IgD-negative memory B cell (primary cell): ENCODE measurements at regions not wholly inside any gene's neighbourhood (a gene's known extent, or its start where the extent isn't known, plus 50 kb on each side); places are given as distances from the start of the nearest gene placed in this dataset.
"Not testable (repeated sequence)": the region's sequence is repeated elsewhere in the genome, so short reads cannot be mapped to it uniquely, and the experiment has no call there.

Experiments used
- H3K27ac Mint-ChIP-seq, 3 donors: one replicate each; pipeline ENCODE4 v1.8.0; 2020 to 2022; ENCODE audit warnings: mild to moderate bottlenecking in 3 of 3, mixed read lengths in 3 of 3, moderate library complexity in 1 of 3
- H3K27me3 Mint-ChIP-seq: one replicate; pipeline ENCODE4 v1.8.0; 2021; ENCODE audit warnings: mixed read lengths
- H3K36me3 Mint-ChIP-seq: one replicate; pipeline ENCODE4 v1.8.0; 2020; ENCODE audit warnings: mild to moderate bottlenecking, mixed read lengths
- H3K4me1 Mint-ChIP-seq, 3 donors: one replicate each; pipeline ENCODE4 v1.8.0; 2020 to 2022; ENCODE audit warnings: mixed read lengths in 3 of 3, mild to moderate bottlenecking in 1 of 3
- H3K4me3 Mint-ChIP-seq, 4 donors: one replicate each; pipeline ENCODE4 v1.8.0; 2020 to 2022; ENCODE audit warnings: mild to moderate bottlenecking in 4 of 4, mixed read lengths in 4 of 4, moderate library complexity in 3 of 4
- H3K9me3 Mint-ChIP-seq, 3 donors: one replicate each; pipeline ENCODE4 v1.8.0; 2020 to 2021; ENCODE audit warnings: mixed read lengths in 3 of 3, mild to moderate bottlenecking in 1 of 3

- Mint-ChIP-seq H3K27ac (no peak overlapping the region), H3K4me3 (no peak overlapping the region), H3K9me3 (no peaks in the 10 kb centered on the region), H3K36me3 (no peaks in the 10 kb centered on the region), H3K4me1 (peaks cover under 1 to 4% (median 1%) of the 10 kb centered on the region in 3 donors), H3K27me3 (peaks cover 9% of the 10 kb centered on the region)
Measured at GRCh38 chr22:23509571-23510302, 70.4 kb downstream of the IGLL1 start.

DNA sequence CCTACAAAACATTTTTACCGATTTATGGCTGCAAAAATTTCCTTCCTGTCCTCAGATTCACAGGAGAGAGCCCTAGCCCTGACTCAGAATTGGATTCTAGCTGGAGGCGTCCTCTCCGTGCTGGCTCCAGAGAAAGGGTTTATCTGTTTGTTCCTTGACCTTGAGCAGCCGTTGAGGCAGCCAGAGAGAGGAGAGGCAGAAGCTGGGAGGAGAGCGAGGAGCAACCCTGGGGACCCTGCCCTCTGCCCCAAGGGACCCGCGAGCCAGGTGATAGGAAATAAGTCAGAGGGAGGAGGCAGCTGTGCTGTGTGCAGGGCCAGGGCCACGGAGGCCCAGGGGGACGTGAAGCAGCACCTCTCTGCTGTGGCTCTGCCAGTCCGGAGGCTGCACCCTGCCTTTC is 75.6 kb downstream of the IGLL1 start:
- Mint-ChIP-seq H3K27me3 (peaks cover 13% of the 10 kb centered on the region), H3K4me1 (peaks cover 10 to 18% (median 15%) of the 10 kb centered on the region in 3 donors), H3K9me3 (no peaks in the 10 kb centered on the region), H3K27ac (no peak overlapping the region), H3K36me3 (no peaks in the 10 kb centered on the region), H3K4me3 (peak overlapping the region in 2 of 4 donors; percentile 51 to 72)

DNA sequence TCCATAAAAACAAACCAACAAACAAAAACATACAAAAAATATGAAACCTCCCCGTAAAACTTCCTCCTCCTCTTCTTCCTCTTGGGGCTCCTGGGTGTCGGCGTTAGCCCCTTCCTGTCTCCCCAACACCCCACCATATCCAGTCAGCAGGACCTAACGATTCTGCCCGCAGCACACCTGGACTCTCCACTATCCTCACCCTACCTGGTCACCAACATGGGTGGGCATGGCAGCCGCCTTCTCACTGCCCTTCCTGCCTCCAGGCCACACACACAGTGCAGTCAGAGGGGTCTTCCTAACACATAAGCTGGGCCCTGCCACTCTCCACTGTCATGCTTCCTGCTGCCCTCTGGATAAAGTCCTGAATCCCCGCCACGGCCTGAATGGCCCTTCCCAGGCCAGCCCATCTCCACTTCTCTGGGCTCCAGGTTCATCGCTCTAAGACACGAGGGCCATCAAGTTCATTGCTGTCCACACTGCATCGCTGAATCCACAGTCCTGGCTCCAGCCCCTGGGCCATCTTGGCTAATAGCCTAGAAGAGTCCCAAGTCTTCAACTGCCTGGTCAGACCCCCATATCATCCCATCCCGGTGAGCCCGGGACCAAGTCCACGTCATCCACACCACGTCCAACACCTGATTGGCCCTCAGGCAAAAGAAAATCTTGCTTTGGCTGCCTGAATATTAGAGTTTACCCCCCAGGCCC is 76.2 kb downstream of the IGLL1 start:
- Mint-ChIP-seq H3K4me3 (peak overlapping the region in 2 of 4 donors; percentile 72), H3K27ac (no peak overlapping the region)

GRCh38 chr22:23503142-23503541 is 76.9 kb downstream of the IGLL1 start:
- Mint-ChIP-seq H3K4me3 (peak overlapping the region in 1 of 4 donors; percentile 72), H3K36me3 (no peaks in the 10 kb centered on the region), H3K9me3 (no peaks in the 10 kb centered on the region), H3K4me1 (peaks cover 10 to 18% (median 15%) of the 10 kb centered on the region in 3 donors), H3K27ac (no peak overlapping the region), H3K27me3 (peaks cover 17% of the 10 kb centered on the region)

More for the DNA sequence above, 76.2 kb downstream of the IGLL1 start:
- Mint-ChIP-seq H3K36me3 (no peaks in the 10 kb centered on the region), H3K4me1 (peaks cover 10 to 18% (median 15%) of the 10 kb centered on the region in 3 donors), H3K27me3 (peaks cover 13% of the 10 kb centered on the region), H3K9me3 (no peaks in the 10 kb centered on the region)

- H3K36me3 Mint-ChIP-seq, result no peaks in the 10 kb centered on the region
- no peak overlapping the region for H3K27ac Mint-ChIP-seq
- H3K4me3 Mint-ChIP-seq, result no peak overlapping the region
- H3K4me1 Mint-ChIP-seq, result peaks cover 10 to 18% (median 15%) of the 10 kb centered on the region in 3 donors
- H3K27me3 Mint-ChIP-seq, result peaks cover 23% of the 10 kb centered on the region
- no peaks in the 10 kb centered on the region for H3K9me3 Mint-ChIP-seq
Measured at GRCh38 chr22:23501708-23502107, 78.4 kb downstream of the IGLL1 start.

- Mint-ChIP-seq H3K36me3 (no peaks in the 10 kb centered on the region), H3K9me3 (no peaks in the 10 kb centered on the region), H3K4me1 (peaks cover 10 to 18% (median 15%) of the 10 kb centered on the region in 3 donors), H3K27me3 (peaks cover 26% of the 10 kb centered on the region), H3K4me3 (peak overlapping the region in 1 of 4 donors; percentile 56), H3K27ac (no peak overlapping the region)
Measured at GRCh38 chr22:23501261-23501619, 78.8 kb downstream of the IGLL1 start.

DNA sequence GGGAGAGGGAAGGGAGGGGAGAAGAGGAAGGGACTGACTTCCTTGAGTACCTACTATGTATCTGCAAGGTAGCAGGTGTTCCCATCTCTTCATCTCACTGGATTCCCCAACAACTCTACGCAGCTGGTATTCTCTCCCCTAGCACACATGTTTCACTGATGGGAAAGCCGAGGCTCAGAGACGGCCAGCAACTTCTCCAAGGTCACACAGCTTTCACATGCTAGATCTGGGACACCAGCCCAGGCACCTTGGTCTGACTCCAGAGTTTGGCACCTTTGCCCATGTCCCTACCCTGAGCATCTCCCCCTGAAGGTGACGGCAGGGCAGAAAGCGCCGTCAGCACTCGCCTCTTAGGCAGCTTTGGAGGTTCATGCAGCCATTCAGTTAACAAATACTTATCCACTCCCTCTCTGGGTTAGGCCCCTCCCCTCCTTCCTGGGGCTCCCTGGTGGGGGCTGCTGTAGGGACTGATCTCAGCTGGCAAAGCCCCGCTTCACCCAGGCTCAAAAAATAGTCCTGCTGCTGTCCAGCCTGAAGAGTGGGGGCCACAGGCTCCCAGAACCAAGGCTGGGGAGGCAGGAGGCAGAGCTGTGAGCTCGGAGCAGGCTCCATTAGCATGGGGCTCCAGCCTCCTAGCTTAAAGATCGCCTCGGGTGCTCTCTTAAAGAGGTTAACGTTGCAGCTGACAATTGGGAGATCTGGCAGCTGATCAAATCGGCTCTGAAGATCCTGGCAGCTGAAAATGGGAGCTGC is 79.4 kb downstream of the IGLL1 start:
- Mint-ChIP-seq H3K9me3 (no peaks in the 10 kb centered on the region), H3K4me3 (no peak overlapping the region), H3K27me3 (peaks cover 28% of the 10 kb centered on the region), H3K27ac (no peak overlapping the region), H3K36me3 (no peaks in the 10 kb centered on the region), H3K4me1 (peaks cover 10 to 18% (median 15%) of the 10 kb centered on the region in 3 donors)

DNA sequence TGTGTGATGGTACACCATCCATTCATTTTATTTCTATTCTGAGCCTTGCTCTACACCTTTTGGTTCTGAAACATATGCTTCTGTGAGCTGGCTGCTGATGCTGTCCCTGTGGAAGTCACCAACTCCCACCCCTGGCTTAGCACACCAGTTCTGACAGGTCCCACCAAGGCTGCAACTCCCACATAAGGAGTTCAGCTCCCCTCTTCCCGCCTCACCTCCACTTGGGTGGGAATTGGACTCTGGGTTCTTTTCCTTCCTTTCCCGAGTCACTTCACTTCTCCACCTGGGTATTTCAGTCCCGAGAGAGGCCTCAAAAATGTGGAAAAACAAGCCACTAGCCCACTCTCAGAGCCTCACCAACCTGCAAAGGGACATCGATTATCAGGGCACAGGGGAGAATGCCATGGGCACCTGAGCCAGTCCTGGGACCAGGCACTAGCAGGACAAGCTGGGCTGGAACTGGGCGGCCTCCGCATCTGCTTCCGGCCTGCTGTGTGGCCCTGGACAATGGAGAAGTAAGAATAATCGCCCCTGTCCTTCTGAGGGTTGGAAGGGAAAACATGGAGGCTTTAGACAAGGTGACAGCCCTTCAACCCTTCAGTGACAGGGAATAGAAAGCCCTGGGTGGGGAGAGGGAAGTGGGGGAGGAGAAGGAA is 80.1 kb downstream of the IGLL1 start:
- no peak overlapping the region for H3K27ac Mint-ChIP-seq
- no peaks in the 10 kb centered on the region for H3K9me3 Mint-ChIP-seq
- H3K36me3 Mint-ChIP-seq, result no peaks in the 10 kb centered on the region
- H3K4me3 Mint-ChIP-seq, result no peak overlapping the region
- peaks cover 28% of the 10 kb centered on the region for H3K27me3 Mint-ChIP-seq
- peaks cover 10 to 18% (median 13%) of the 10 kb centered on the region in 3 donors for H3K4me1 Mint-ChIP-seq

DNA sequence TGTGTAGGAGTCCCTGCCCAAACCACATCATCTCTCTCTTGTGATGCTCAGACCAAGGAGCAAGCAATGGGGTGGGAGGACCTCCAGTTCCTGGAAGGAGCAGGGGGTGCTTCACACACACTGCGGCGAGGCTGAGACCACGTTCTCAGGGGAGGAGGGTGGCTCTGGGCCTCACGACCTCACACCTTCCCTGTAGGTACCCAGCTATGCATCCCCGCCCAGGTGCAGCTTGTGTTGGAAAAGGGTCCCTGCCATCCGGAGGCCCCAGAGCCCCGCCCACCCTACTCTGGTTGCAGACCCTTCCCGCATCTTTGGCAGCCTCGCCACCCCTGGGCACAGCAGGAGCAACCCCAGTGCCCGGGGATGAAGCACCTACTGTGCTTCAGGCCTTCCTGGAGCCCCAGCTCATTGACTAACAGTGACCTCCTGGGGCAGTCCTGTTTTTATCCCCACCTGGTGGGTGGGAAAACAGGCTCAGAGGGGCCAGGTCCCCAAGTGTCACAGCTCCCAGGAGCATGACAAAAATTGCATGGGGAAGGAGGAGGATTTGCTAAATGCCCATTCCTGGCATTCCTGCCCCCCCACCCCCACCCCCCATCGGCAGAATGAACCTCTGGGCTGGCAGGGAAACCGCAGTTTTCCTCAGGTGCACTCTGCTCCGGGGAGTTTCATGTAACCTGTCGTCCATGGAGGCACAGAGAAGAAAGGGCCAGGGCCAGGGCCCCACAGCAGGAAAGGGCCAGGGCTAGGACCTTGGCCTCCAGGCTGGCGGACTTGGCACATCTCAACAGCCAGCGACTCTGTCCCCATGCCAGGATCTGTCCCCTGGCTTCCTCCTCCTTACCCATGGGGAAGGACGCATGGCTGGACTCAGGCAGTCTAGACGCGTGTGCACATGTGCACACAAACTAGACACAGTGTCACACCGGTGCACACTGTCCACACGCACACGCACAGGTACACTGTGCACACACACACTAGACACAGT is 81.0 kb downstream of the IGLL1 start:
- no peak overlapping the region for H3K4me3 Mint-ChIP-seq
- no peaks in the 10 kb centered on the region for H3K9me3 Mint-ChIP-seq
- H3K27me3 Mint-ChIP-seq, result peaks cover 28% of the 10 kb centered on the region
- no peaks in the 10 kb centered on the region for H3K36me3 Mint-ChIP-seq
- H3K4me1 Mint-ChIP-seq, result peaks cover 3 to 11% (median 5%) of the 10 kb centered on the region in 3 donors
- peak overlapping the region in 1 of 3 donors; percentile 39 for H3K27ac Mint-ChIP-seq

- H3K9me3 Mint-ChIP-seq, H3K4me3 Mint-ChIP-seq, H3K36me3 Mint-ChIP-seq, H3K4me1 Mint-ChIP-seq: not testable (repeated sequence)
- Mint-ChIP-seq H3K27me3 (peaks cover 19% of the 10 kb centered on the region), H3K27ac (peak overlapping the region in 1 of 3 donors; percentile 60)
Measured at GRCh38 chr22:23497889-23498288, 82.2 kb downstream of the IGLL1 start.

DNA sequence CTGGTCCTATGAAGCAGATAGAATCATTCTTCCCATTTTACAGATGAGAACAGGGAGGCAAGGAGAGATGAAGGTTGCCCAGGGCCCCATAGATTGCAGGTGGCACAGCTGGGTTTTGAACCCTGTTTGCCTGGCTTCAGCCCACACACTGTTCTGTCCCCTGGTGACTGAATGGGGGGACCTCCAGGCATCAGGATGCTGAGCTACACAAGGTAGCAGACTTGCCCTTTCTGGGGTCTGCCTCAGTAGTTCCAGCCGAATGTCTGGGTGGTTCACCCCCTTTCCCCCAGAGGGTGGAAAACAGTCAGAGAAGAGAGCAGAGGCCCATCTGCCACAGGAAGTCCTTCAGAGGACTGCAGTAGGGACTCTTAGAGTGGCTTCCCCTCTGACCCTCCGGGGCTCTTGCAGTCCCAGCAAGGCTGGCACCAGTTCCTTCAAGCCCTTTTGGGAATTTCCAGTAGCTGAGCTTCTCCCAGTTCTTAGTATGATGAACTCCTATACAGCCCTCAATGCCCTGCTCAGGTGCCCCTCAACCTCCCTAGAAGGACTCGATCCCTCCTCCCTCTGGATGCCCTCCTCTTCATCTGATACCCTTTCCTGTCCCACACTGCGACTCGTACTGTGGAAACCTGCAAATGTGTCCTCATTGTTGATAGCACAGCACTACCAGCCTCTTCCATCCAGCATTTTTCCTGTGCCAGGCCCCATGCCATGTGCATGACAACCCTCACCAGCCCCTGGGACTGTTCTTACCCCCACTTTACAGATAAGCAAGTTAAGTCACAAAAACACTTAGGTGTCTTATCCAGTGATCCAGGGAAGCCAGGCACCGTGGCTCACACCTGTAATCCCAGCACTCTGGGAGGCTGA is 82.8 kb downstream of the IGLL1 start:
- peak overlapping the region in 1 of 3 donors; percentile 60 for H3K27ac Mint-ChIP-seq
- H3K36me3 Mint-ChIP-seq, result peaks cover 3% of the 10 kb centered on the region
- no peaks in the 10 kb centered on the region for H3K9me3 Mint-ChIP-seq
- peaks cover 19% of the 10 kb centered on the region for H3K27me3 Mint-ChIP-seq
- no peaks in the 10 kb centered on the region for H3K4me1 Mint-ChIP-seq
- no peak overlapping the region for H3K4me3 Mint-ChIP-seq

- Mint-ChIP-seq H3K27ac (no peak overlapping the region), H3K4me3 (no peak overlapping the region), H3K27me3 (peaks cover 19% of the 10 kb centered on the region), H3K36me3 (peaks cover 3% of the 10 kb centered on the region), H3K9me3 (no peaks in the 10 kb centered on the region), H3K4me1 (no peaks in the 10 kb centered on the region)
Measured at GRCh38 chr22:23496445-23496833, 83.7 kb downstream of the IGLL1 start.
